ENCODE measurements at regions not wholly inside any gene's neighbourhood (a gene's known extent, or its start where the extent isn't known, plus 50 kb on each side); places are given as distances from the start of the nearest gene placed in this dataset.

- no peak for DNase-seq
- WGBS, 5 donors = 86 to 98% (median 87%) methylated on average over 4 to 8 of the region's 8 CpGs
- no peak overlapping the region for H3K4me3 ChIP-seq
- no peaks in the 10 kb centered on the region for H3K4me1 ChIP-seq
- intact Hi-C loops (cut with DNase I; ENCODE audit: low total_unique reads) = loop anchor here (10.0 kb wide), 1 partner anchor 198 kb away; no protein-coding TSS in a partner anchor
- no peaks in the 10 kb centered on the region for H3K9me3 ChIP-seq
- H3K27me3 ChIP-seq (replicated peaks in 1 of 7) = peaks cover 0 to 7% (median 0%) of the 10 kb centered on the region in 7 donors
- H3K36me3 ChIP-seq = no peaks in the 10 kb centered on the region
- TF ChIP-seq POLR2AphosphoS5 (IDR thresholded peaks at IDR 0.05) (no peak), CTCF (IDR thresholded peaks at IDR 0.05 in 8 of 11, conservative IDR thresholded peaks at IDR 0.05 in 3 of 11) (no peak), POLR2A (IDR thresholded peaks at IDR 0.05) (no peak)
- H3K27ac ChIP-seq = no peak overlapping the region
Measured at GRCh38 chr2:72003124-72003523, 144.5 kb downstream of the CYP26B1 start.

- Histone ChIP-seq H3K9me3 (no peaks in the 10 kb centered on the region), H3K27ac (no peak overlapping the region), H3K27me3 (replicated peaks in 1 of 7) (peaks cover 0 to 7% (median 0%) of the 10 kb centered on the region in 7 donors), H3K4me3 (no peak overlapping the region), H3K4me1 (no peaks in the 10 kb centered on the region), H3K36me3 (no peaks in the 10 kb centered on the region)
- WGBS, 5 donors = 76 to 84% (median 78%) methylated on average over 9 of the region's 9 CpGs
- no peak for DNase-seq
- intact Hi-C loops (cut with DNase I; ENCODE audit: low total_unique reads) = loop anchor here (10.0 kb wide), 1 partner anchor 197 kb away; no protein-coding TSS in a partner anchor
- TF ChIP-seq CTCF (IDR thresholded peaks at IDR 0.05 in 8 of 11, conservative IDR thresholded peaks at IDR 0.05 in 3 of 11) (no peak), POLR2A (IDR thresholded peaks at IDR 0.05) (no peak), POLR2AphosphoS5 (IDR thresholded peaks at IDR 0.05) (no peak)
Measured at GRCh38 chr2:72001937-72002690, 145.5 kb downstream of the CYP26B1 start.

- no peak for DNase-seq
- Histone ChIP-seq H3K4me3 (no peak overlapping the region), H3K27ac (no peak overlapping the region), H3K4me1 (no peaks in the 10 kb centered on the region), H3K9me3 (no peaks in the 10 kb centered on the region), H3K36me3 (no peaks in the 10 kb centered on the region), H3K27me3 (replicated peaks in 1 of 7) (peaks cover 0 to 7% (median 0%) of the 10 kb centered on the region in 7 donors)
- 63 to 75% (median 72%) methylated on average over 7 of the region's 7 CpGs for WGBS, 5 donors
- intact Hi-C loops (cut with DNase I; ENCODE audit: low total_unique reads) = loop anchor here (10.0 kb wide), 1 partner anchor 195 kb away; no protein-coding TSS in a partner anchor
- TF ChIP-seq POLR2A (IDR thresholded peaks at IDR 0.05) (no peak), POLR2AphosphoS5 (IDR thresholded peaks at IDR 0.05) (no peak), CTCF (IDR thresholded peaks at IDR 0.05 in 8 of 11, conservative IDR thresholded peaks at IDR 0.05 in 3 of 11) (no peak)
Measured at GRCh38 chr2:72000110-72000509, 147.6 kb downstream of the CYP26B1 start.

GRCh38 chr2:71999580-71999979 lies 148.1 kb downstream of the CYP26B1 start:
- WGBS, 5 donors = 80 to 86% (median 82%) methylated on average over 5 of the region's 5 CpGs
- no peak overlapping the region for H3K4me3 ChIP-seq
- H3K27ac ChIP-seq = no peak overlapping the region
- TF ChIP-seq CTCF (IDR thresholded peaks at IDR 0.05 in 8 of 11, conservative IDR thresholded peaks at IDR 0.05 in 3 of 11) (no peak), POLR2A (IDR thresholded peaks at IDR 0.05) (no peak), POLR2AphosphoS5 (IDR thresholded peaks at IDR 0.05) (no peak)
- H3K4me1 ChIP-seq = no peaks in the 10 kb centered on the region
- peaks cover 0 to 7% (median 0%) of the 10 kb centered on the region in 7 donors for H3K27me3 ChIP-seq (replicated peaks in 1 of 7)
- no peaks in the 10 kb centered on the region for H3K9me3 ChIP-seq
- no peaks in the 10 kb centered on the region for H3K36me3 ChIP-seq
- intact Hi-C loops (cut with DNase I; ENCODE audit: low total_unique reads) = no loop called here
- DNase-seq = no peak

Data from spleen (tissue), 11 donors.